Upper lobe of right lung (tissue), 1 donor: ENCODE measurements at regions not wholly inside any gene's neighbourhood (a gene's known extent, or its start where the extent isn't known, plus 50 kb on each side); places are given as distances from the start of the nearest gene placed in this dataset.
"Not testable (repeated sequence)": the region's sequence is repeated elsewhere in the genome, so short reads cannot be mapped to it uniquely, and the experiment has no call there.

Experiments
- ATAC-seq: fragments of 200-7000 bp; cut with Tn5 transposase; one replicate; pipeline ENCODE4 v1.9.1; 2020; ENCODE audit warnings: mild to moderate bottlenecking, moderate library complexity
- DNase-seq: peaks from one replicate; pipeline ENCODE4 v3.0.0-alpha.2; 2020
- H3K27ac ChIP-seq: fragments of 200-600 bp; one replicate; pipeline ENCODE4 v1.8.0; 2022
- H3K27me3 ChIP-seq: fragments of 200-600 bp; one replicate; pipeline ENCODE4 v1.8.0; 2022; ENCODE audit warnings: mild to moderate bottlenecking
- H3K36me3 ChIP-seq: fragments of 200-600 bp; one replicate; pipeline ENCODE4 v1.8.0; 2022
- H3K4me1 ChIP-seq: fragments of 200-600 bp; one replicate; pipeline ENCODE4 v1.8.0; 2022
- H3K4me3 ChIP-seq: fragments of 200-600 bp; one replicate; pipeline ENCODE4 v1.8.0; 2022; ENCODE audit warnings: mild to moderate bottlenecking
- H3K9me3 ChIP-seq: fragments of 200-600 bp; one replicate; pipeline ENCODE4 v1.8.0; 2022
- intact Hi-C: fragments of 100-400 bp; cut with DNase I; formaldehyde crosslinking; loops from one replicate; pipeline ENCODE4 v1.11.0; 2022
- TF ChIP-seq, protein P1 (sequence below): fragments of 200-600 bp; IDR thresholded peaks from one replicate; pipeline ENCODE4 v1.8.0; 2022; ENCODE audit warnings: antibody characterized with exemption
- donor health status: DM: no; HTN: yes; CAD: no; lungs with severe emphysema.

DNA sequence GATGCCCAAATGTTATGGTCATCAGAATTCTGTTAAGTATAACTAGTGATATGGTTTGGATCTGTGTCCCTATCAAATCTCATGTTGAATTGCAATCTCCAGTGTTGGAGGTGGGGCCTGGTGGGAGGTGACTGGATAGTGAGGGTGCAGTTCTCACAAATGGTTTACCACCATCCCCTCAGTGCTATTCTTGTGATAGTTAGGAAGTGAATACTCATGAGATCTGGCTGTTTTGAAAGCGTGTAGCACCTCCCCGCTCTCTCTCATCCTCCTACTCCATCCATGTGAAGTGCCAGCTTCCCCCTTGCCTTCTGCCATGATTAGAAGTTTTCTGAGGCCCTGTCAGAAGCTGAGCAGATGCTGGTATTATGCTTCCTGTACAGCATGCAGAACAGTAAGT, 359.5 kb downstream of the TMEM167A start:
- intact Hi-C loops, result no loop called here
- no peaks in the 10 kb centered on the region for H3K9me3 ChIP-seq
- no peak overlapping the region for H3K4me3 ChIP-seq
- TF ChIP-seq, protein P1, sequence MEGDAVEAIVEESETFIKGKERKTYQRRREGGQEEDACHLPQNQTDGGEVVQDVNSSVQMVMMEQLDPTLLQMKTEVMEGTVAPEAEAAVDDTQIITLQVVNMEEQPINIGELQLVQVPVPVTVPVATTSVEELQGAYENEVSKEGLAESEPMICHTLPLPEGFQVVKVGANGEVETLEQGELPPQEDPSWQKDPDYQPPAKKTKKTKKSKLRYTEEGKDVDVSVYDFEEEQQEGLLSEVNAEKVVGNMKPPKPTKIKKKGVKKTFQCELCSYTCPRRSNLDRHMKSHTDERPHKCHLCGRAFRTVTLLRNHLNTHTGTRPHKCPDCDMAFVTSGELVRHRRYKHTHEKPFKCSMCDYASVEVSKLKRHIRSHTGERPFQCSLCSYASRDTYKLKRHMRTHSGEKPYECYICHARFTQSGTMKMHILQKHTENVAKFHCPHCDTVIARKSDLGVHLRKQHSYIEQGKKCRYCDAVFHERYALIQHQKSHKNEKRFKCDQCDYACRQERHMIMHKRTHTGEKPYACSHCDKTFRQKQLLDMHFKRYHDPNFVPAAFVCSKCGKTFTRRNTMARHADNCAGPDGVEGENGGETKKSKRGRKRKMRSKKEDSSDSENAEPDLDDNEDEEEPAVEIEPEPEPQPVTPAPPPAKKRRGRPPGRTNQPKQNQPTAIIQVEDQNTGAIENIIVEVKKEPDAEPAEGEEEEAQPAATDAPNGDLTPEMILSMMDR, result no peak
- no peak overlapping the region for H3K27ac ChIP-seq
- H3K27me3 ChIP-seq, result no peaks in the 10 kb centered on the region
- no peaks in the 10 kb centered on the region for H3K4me1 ChIP-seq
- ATAC-seq (peak; percentile 60), DNase-seq (no peak)
- no peaks in the 10 kb centered on the region for H3K36me3 ChIP-seq

DNA sequence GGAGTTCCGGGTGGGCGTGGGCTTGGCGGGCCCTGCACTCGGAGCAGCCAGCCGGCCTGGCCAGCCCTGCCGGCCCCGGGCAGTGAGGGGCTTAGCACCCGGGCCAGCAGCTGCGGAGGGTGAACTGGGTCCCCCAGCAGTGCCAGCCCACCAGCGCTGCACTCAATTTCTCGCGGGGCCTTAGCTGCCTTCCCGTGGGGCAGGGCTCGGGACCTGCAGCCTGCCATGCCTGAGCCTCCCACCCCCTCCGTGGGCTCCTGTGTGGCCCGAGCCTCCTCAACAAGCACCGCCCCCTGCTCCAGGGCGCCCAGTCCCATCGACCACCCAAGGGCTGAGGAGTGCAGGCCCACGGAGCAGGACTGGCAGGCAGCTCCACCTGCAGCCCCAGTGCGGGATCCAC, 362.5 kb downstream of the TMEM167A start:
- ATAC-seq, H3K4me3 ChIP-seq, H3K27ac ChIP-seq, DNase-seq, H3K4me1 ChIP-seq, intact Hi-C loops, H3K36me3 ChIP-seq, H3K9me3 ChIP-seq, H3K27me3 ChIP-seq: not testable (repeated sequence)

DNA sequence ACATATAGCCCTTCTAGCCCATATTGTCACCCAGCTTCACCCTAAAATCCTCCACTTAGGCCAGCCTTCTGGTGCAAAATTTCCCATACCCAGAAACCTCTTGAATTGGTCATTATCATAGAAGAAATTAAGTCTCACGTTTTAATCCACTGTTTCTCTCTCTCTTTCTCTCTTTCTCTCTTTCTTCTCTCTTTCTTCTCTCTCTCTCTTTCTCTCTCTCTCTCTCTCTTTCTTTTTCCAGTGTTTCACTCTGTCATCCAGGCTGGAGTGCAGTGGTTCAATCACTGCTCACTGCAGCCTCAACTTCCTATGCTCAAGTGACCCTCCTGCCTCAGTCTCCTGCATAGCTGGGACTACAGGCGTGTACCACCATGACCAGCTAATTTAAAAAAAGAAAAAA, 363.4 kb downstream of the TMEM167A start:
- H3K27me3 ChIP-seq, result no peaks in the 10 kb centered on the region
- intact Hi-C loops, result no loop called here
- H3K36me3 ChIP-seq, result no peaks in the 10 kb centered on the region
- TF ChIP-seq, protein P1, result no peak
- no peak for DNase-seq
- no peak overlapping the region for H3K4me3 ChIP-seq
- no peaks in the 10 kb centered on the region for H3K9me3 ChIP-seq
- H3K27ac ChIP-seq, result no peak overlapping the region
- no peak for ATAC-seq
- H3K4me1 ChIP-seq, result no peaks in the 10 kb centered on the region

DNA sequence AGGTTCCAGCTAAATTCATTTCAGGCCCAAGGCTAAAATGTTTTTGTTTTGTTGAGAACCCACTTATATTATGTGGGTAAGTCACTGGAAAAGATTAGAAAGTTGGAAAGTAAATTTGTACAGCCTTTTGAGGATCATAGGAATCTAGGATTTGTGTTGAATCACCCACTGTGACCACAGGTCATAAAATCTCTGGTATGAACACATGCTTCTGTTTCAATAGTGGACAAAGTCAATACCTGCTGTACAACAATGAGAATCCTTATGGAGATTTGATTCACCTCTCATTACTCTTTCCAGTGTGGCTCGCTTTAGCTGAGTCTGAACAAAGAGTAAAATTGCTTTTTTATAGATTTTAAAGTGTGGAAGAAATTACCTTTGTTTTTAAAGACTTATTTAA, 369.5 kb downstream of the TMEM167A start:
- DNase-seq (no peak), ATAC-seq (peak; percentile 43)
- Histone ChIP-seq H3K9me3 (no peaks in the 10 kb centered on the region), H3K4me1 (no peaks in the 10 kb centered on the region), H3K36me3 (no peaks in the 10 kb centered on the region), H3K27me3 (no peaks in the 10 kb centered on the region), H3K27ac (no peak overlapping the region), H3K4me3 (no peak overlapping the region)
- TF ChIP-seq, protein P1, result no peak
- intact Hi-C loops, result no loop called here

DNA sequence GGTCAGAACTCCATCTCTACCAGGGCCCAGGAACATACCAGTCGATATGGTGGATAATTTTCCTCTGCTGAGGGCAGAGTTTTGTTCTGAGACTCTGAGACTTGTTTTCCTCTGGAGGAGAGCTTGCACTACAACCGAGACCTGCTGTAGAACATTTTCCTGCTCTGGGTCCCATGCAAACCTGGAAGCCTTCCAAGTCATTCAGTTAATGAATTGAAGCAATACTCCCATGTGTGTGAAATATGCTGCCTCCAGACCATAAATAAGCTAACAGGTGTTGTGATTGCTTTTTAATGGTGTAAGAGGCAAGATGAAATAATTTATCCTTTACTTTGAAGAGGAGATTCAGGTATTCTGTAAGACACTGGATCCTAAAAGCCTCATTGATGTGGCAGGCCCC, 372.8 kb downstream of the TMEM167A start:
- H3K36me3 ChIP-seq, result no peaks in the 10 kb centered on the region
- H3K9me3 ChIP-seq, result no peaks in the 10 kb centered on the region
- H3K4me3 ChIP-seq, result no peak overlapping the region
- DNase-seq (no peak), ATAC-seq (no peak)
- no peaks in the 10 kb centered on the region for H3K4me1 ChIP-seq
- TF ChIP-seq, protein P1, result no peak
- intact Hi-C loops, result no loop called here
- no peaks in the 10 kb centered on the region for H3K27me3 ChIP-seq
- no peak overlapping the region for H3K27ac ChIP-seq

DNA sequence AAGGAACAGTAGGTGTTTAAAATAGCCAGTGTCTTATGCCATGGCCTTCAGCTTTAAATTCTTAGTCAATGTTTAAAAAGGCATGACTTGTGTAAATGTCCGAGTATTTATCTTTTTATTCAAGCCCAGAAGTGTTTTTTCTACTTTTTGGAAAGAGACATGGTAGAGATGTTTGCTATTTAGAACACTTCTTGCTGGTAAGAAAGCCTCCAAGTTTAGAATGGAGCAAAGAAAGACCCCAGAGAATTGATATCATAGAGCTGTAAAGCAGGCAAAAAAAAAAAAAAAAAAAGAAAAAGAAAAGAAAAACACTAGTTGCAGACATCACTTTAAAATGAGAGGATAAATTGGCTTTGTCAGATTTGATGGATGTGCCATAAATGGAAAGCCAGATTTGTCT, 375.1 kb downstream of the TMEM167A start:
- no peaks in the 10 kb centered on the region for H3K27me3 ChIP-seq
- TF ChIP-seq, protein P1, result no peak
- intact Hi-C loops, result no loop called here
- DNase-seq, result no peak
- no peak overlapping the region for H3K4me3 ChIP-seq
- no peak for ATAC-seq
- no peak overlapping the region for H3K27ac ChIP-seq
- no peaks in the 10 kb centered on the region for H3K9me3 ChIP-seq
- no peaks in the 10 kb centered on the region for H3K4me1 ChIP-seq
- no peaks in the 10 kb centered on the region for H3K36me3 ChIP-seq
